ENCODE measurements at regions not wholly inside any gene's neighbourhood (a gene's known extent, or its start where the extent isn't known, plus 50 kb on each side); places are given as distances from the start of the nearest gene placed in this dataset.

DNA sequence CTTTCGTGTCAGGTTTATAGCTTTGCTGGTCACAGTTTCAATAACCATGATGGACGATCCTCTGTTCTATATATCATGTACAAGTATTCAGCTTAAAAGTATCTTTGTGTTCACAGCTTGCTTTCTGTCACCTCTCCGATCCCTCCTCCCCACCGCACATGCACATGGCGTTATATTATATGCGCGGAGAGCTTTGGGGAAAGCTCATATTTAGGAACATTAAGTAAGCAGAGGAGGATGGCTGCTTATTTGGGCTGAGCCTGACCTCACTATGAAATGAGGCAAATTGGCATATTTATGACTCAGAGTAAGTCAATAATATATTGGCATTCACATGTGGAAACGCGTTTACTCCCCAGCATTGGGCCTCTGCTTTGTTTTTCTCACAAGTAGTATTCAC is 360.5 kb downstream of the HLX start:
- DNase-seq: no peak
- no peaks in the 10 kb centered on the region for H3K36me3 ChIP-seq (replicated peaks in 1 of 2; ENCODE audit: control insufficient read depth in 1 of 2, insufficient read depth in 2 of 2, low read length in 1 of 2)
- no peaks in the 10 kb centered on the region for H3K9me3 ChIP-seq
- H3K27ac ChIP-seq (ENCODE audit: low read depth in 2 of 2, low read length in 1 of 2): no peak overlapping the region
- no peaks in the 10 kb centered on the region for H3K79me2 ChIP-seq (ENCODE audit: insufficient read depth)
- WGBS (ENCODE audit: low lambda C conversion rate): 92% methylated on average over 9 of the region's 9 CpGs
- H3K4me3 ChIP-seq (ENCODE audit: low read depth in 2 of 2, low read length in 1 of 2): no peak overlapping the region
- H3K9ac ChIP-seq: no peak overlapping the region
- H3K27me3 ChIP-seq (ENCODE audit: insufficient read depth): no peaks in the 10 kb centered on the region
- ChIA-PET POLR2A (no interaction called here), CTCF (interaction anchor here (1.7 to 2.4 kb wide), 2 partner anchors 9 to 196 kb away, joined by 6 to 9 read pairs; no protein-coding TSS in a partner anchor)
- H3K9me2 ChIP-seq: no peaks in the 10 kb centered on the region
- no peaks in the 10 kb centered on the region for H3F3A ChIP-seq (replicated peaks; ENCODE audit: insufficient read depth)
- no peak overlapping the region for H2AFZ ChIP-seq (ENCODE audit: low read depth)
- H4K20me1 ChIP-seq (ENCODE audit: insufficient read depth): no peaks in the 10 kb centered on the region
- TF ChIP-seq GABPA (IDR thresholded peaks at IDR 0.05; ENCODE audit: low read depth): no peak
- TF ChIP-seq EP300 (IDR thresholded peaks at IDR 0.05; ENCODE audit: borderline replicate concordance in 1 of 2, low read depth in 1 of 2, low read length in 1 of 2): no peak
- no peak for TF ChIP-seq RXRA (IDR thresholded peaks at IDR 0.05; ENCODE audit: borderline replicate concordance, low read depth)
- TF ChIP-seq RFX5 (IDR thresholded peaks at IDR 0.05; ENCODE audit: low read length): no peak
- TF ChIP-seq RCOR1 (IDR thresholded peaks at IDR 0.05; ENCODE audit: low read length): no peak
- TF ChIP-seq MEF2A (IDR thresholded peaks at IDR 0.05; ENCODE audit: borderline replicate concordance, low read depth): no peak
- TF ChIP-seq, protein P1, sequence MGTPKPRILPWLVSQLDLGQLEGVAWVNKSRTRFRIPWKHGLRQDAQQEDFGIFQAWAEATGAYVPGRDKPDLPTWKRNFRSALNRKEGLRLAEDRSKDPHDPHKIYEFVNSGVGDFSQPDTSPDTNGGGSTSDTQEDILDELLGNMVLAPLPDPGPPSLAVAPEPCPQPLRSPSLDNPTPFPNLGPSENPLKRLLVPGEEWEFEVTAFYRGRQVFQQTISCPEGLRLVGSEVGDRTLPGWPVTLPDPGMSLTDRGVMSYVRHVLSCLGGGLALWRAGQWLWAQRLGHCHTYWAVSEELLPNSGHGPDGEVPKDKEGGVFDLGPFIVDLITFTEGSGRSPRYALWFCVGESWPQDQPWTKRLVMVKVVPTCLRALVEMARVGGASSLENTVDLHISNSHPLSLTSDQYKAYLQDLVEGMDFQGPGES (IDR thresholded peaks at IDR 0.05; ENCODE audit: low read depth, low read length): no peak
- TF ChIP-seq SMC3 (IDR thresholded peaks at IDR 0.05; ENCODE audit: low read depth, low read length): no peak
- TF ChIP-seq CHD2 (IDR thresholded peaks at IDR 0.05; ENCODE audit: low read length, partially characterized antibody): no peak
- TF ChIP-seq SIN3A (IDR thresholded peaks at IDR 0.05; ENCODE audit: borderline replicate concordance, low read depth, low read length): no peak
- TF ChIP-seq, protein P2, sequence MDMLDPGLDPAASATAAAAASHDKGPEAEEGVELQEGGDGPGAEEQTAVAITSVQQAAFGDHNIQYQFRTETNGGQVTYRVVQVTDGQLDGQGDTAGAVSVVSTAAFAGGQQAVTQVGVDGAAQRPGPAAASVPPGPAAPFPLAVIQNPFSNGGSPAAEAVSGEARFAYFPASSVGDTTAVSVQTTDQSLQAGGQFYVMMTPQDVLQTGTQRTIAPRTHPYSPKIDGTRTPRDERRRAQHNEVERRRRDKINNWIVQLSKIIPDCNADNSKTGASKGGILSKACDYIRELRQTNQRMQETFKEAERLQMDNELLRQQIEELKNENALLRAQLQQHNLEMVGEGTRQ (IDR thresholded peaks at IDR 0.05; ENCODE audit: borderline replicate concordance, low read depth, low read length): no peak
- TF ChIP-seq, protein P3, sequence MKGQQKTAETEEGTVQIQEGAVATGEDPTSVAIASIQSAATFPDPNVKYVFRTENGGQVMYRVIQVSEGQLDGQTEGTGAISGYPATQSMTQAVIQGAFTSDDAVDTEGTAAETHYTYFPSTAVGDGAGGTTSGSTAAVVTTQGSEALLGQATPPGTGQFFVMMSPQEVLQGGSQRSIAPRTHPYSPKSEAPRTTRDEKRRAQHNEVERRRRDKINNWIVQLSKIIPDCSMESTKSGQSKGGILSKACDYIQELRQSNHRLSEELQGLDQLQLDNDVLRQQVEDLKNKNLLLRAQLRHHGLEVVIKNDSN (IDR thresholded peaks at IDR 0.05; ENCODE audit: borderline replicate concordance, low read depth): no peak
- TF ChIP-seq, protein P4, sequence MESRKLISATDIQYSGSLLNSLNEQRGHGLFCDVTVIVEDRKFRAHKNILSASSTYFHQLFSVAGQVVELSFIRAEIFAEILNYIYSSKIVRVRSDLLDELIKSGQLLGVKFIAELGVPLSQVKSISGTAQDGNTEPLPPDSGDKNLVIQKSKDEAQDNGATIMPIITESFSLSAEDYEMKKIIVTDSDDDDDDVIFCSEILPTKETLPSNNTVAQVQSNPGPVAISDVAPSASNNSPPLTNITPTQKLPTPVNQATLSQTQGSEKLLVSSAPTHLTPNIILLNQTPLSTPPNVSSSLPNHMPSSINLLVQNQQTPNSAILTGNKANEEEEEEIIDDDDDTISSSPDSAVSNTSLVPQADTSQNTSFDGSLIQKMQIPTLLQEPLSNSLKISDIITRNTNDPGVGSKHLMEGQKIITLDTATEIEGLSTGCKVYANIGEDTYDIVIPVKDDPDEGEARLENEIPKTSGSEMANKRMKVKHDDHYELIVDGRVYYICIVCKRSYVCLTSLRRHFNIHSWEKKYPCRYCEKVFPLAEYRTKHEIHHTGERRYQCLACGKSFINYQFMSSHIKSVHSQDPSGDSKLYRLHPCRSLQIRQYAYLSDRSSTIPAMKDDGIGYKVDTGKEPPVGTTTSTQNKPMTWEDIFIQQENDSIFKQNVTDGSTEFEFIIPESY (IDR thresholded peaks at IDR 0.05; ENCODE audit: borderline replicate concordance, low read depth): no peak
- H3K4me2 ChIP-seq: no peak overlapping the region
- H3K4me1 ChIP-seq (ENCODE audit: control insufficient read depth in 1 of 2, insufficient read depth in 2 of 2, low read depth in 1 of 2, low read length in 1 of 2): no peaks in the 10 kb centered on the region; a peak in 1 of 4 replicates
